OCI-LY7 (cell line): ENCODE measurements at regions not wholly inside any gene's neighbourhood (a gene's known extent, or its start where the extent isn't known, plus 50 kb on each side); places are given as distances from the start of the nearest gene placed in this dataset.

Source experiments
- BruUV-seq: library from RNA; stranded (reverse); fragments of 400-500 nt; replicated peaks from 2 replicates; lab custom pipeline; 2021; lab: Mats Ljungman, UMichigan
- CTCF ChIA-PET: fragments of 300-600 bp; sonication (Branson Sonifier 250); formaldehyde crosslinking; loops from one replicate; lab custom pipeline; 2022; ENCODE audit warnings: antibody characterized with exemption; ENCODE audit not compliant: unreplicated experiment; lab: Charles Lee
- POLR2A ChIA-PET: fragments of 300-600 bp; sonication (Branson Sonifier 250); formaldehyde crosslinking; loops from one replicate; lab custom pipeline; 2022; ENCODE audit warnings: antibody characterized with exemption; lab: Charles Lee
- DNase-seq: peaks from one replicate; pipeline ENCODE4 v3.0.0-alpha.2; 2015; ENCODE audit warnings: low spot score
- H2AFZ ChIP-seq: fragments of 200-600 bp; sonication (generic), shearing (Covaris generic); 2 replicates; pipeline ENCODE4 v1.6.1; 2014; ENCODE audit warnings: mild to moderate bottlenecking, antibody characterized with exemption, low read length, moderate library complexity
- H3K27ac ChIP-seq: fragments of 200-600 bp; sonication (generic); 2 replicates; pipeline ENCODE4 v1.5.1; 2014; ENCODE audit warnings: mixed run types, low read depth, mild to moderate bottlenecking, moderate library complexity, low read length, inconsistent platforms; ENCODE audit not compliant: poor library complexity, severe bottlenecking
- H3K36me3 ChIP-seq: fragments of 200-600 bp; sonication (generic); 2 replicates; pipeline ENCODE4 v1.6.1; 2014; ENCODE audit warnings: mild to moderate bottlenecking, antibody characterized with exemption, low read length, moderate library complexity, mixed read lengths; ENCODE audit not compliant: insufficient read depth
- H3K4me1 ChIP-seq: fragments of 200-600 bp; sonication (generic); 2 replicates; pipeline ENCODE4 v1.5.1; 2014; ENCODE audit warnings: mild to moderate bottlenecking, low read length; ENCODE audit not compliant: insufficient read depth, poor library complexity, severe bottlenecking
- H3K4me2 ChIP-seq: fragments of 200-600 bp; sonication (generic); 2 replicates; pipeline ENCODE4 v1.6.1; 2014; ENCODE audit warnings: mild to moderate bottlenecking, low read length
- H3K4me3 ChIP-seq: fragments of 200-600 bp; sonication (generic); 2 replicates; pipeline ENCODE4 v1.5.1; 2014; ENCODE audit warnings: mild to moderate bottlenecking, low read depth, low read length; ENCODE audit not compliant: poor library complexity, severe bottlenecking
- H3K79me2 ChIP-seq: fragments of 200-600 bp; sonication (generic); 2 replicates; pipeline ENCODE4 v1.6.1; 2016; ENCODE audit warnings: low read depth, mild to moderate bottlenecking, low read length, moderate library complexity, mixed read lengths; ENCODE audit not compliant: insufficient read depth
- H3K9me2 ChIP-seq: fragments of 200-600 bp; sonication (generic); 2 replicates; pipeline ENCODE4 v1.6.1; 2016; ENCODE audit warnings: mild to moderate bottlenecking, low read length, mixed read lengths; ENCODE audit not compliant: insufficient read depth
- H3K9me3 ChIP-seq: fragments of 200-600 bp; sonication (generic); 2 replicates; pipeline ENCODE4 v1.6.1; 2014; ENCODE audit warnings: mild to moderate bottlenecking, mixed run types, low read length, mixed read lengths
- H4K20me1 ChIP-seq: fragments of 200-600 bp; sonication (generic); 2 replicates; pipeline ENCODE4 v1.6.1; 2014; ENCODE audit warnings: mild to moderate bottlenecking, antibody characterized with exemption, low read length, moderate library complexity, mixed read lengths; ENCODE audit not compliant: insufficient read depth
- EZH2phosphoT487 ChIP-seq: fragments of 200-600 bp; sonication (generic); IDR thresholded peaks from 2 replicates; pipeline ENCODE4 v1.6.1; 2018; ENCODE audit warnings: low read depth, borderline replicate concordance, mild to moderate bottlenecking, mixed run types, antibody characterized with exemption, low read length, moderate library complexity, mixed read lengths
- intact Hi-C: fragments of 100-400 bp; cut with micrococcal nuclease; formaldehyde crosslinking; loops from one replicate; pipeline ENCODE4 v1.10.0; 2022; ENCODE audit not compliant: unreplicated experiment
- TF ChIP-seq, protein P1 (sequence below): fragments of 200-600 bp; sonication (generic); conservative IDR thresholded peaks from 2 replicates; pipeline ENCODE4 v1.5.1; 2014; ENCODE audit warnings: mild to moderate bottlenecking, antibody characterized with exemption, low read length, moderate library complexity, mixed read lengths

DNA sequence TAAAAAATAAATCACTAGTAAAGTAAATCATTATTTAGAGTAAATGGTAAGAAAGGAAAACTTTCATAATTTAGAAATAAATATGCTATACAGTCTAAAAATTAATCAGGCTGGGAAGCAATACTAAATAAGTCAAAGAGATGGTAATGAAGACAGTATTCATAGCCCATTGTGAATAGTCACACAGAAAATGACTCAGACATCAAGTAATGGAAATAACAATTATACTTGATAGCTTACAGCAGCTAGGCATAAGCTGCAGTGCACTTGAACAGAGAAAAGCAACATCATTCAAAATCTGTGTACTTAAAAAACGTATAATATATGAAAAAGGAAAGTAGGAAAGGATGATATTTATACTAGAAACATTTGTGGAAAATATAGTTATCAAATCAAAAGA lies 642.5 kb upstream of the GNPDA2 start:
- Histone ChIP-seq H3K27ac (no peak overlapping the region), H3K36me3 (no peaks in the 10 kb centered on the region), H3K4me2 (no peak overlapping the region), H3K4me3 (no peak overlapping the region), H3K9me3 (no peaks in the 10 kb centered on the region), H3K4me1 (no peaks in the 10 kb centered on the region), H4K20me1 (no peaks in the 10 kb centered on the region), H3K9me2 (no peaks in the 10 kb centered on the region), H3K79me2 (no peaks in the 10 kb centered on the region), H2AFZ (no peak overlapping the region)
- ChIA-PET POLR2A (no interaction called here), CTCF (no interaction called here)
- DNase-seq, result no peak
- no peak for TF ChIP-seq EZH2phosphoT487
- TF ChIP-seq, protein P1, sequence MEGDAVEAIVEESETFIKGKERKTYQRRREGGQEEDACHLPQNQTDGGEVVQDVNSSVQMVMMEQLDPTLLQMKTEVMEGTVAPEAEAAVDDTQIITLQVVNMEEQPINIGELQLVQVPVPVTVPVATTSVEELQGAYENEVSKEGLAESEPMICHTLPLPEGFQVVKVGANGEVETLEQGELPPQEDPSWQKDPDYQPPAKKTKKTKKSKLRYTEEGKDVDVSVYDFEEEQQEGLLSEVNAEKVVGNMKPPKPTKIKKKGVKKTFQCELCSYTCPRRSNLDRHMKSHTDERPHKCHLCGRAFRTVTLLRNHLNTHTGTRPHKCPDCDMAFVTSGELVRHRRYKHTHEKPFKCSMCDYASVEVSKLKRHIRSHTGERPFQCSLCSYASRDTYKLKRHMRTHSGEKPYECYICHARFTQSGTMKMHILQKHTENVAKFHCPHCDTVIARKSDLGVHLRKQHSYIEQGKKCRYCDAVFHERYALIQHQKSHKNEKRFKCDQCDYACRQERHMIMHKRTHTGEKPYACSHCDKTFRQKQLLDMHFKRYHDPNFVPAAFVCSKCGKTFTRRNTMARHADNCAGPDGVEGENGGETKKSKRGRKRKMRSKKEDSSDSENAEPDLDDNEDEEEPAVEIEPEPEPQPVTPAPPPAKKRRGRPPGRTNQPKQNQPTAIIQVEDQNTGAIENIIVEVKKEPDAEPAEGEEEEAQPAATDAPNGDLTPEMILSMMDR, result no peak
- intact Hi-C loops, result no loop called here
- BruUV-seq, result no TSS peak

DNA sequence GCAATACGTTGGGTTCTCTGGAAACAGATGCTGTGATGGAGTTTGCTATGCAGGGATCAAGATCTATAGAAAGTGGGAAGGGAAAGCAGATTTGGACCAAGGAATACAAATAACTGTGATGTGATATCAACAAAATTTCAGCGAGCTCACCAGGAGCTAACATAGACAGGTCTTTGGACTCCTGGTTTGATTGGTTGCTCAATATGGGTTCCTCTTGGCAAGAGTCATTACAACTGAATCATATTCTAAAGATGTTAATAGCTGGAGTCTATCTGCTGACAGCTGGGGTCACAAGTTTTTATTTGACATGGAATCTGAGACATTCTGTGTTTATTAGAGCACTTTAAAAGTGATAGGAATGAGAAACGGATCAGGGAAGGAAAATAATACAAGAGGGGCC lies 637.6 kb upstream of the GNPDA2 start:
- Histone ChIP-seq H3K4me3 (no peak overlapping the region), H3K9me2 (no peaks in the 10 kb centered on the region), H3K4me1 (no peaks in the 10 kb centered on the region), H3K9me3 (no peaks in the 10 kb centered on the region), H4K20me1 (no peaks in the 10 kb centered on the region), H3K4me2 (no peak overlapping the region), H3K79me2 (no peaks in the 10 kb centered on the region), H2AFZ (no peak overlapping the region), H3K36me3 (no peaks in the 10 kb centered on the region), H3K27ac (no peak overlapping the region)
- CTCF ChIA-PET, result no interaction called here
- DNase-seq, result no peak
- POLR2A ChIA-PET, result no interaction called here
- TF ChIP-seq, protein P1, result no peak
- TF ChIP-seq EZH2phosphoT487, result no peak
- BruUV-seq, result no TSS peak
- intact Hi-C loops, result no loop called here

DNA sequence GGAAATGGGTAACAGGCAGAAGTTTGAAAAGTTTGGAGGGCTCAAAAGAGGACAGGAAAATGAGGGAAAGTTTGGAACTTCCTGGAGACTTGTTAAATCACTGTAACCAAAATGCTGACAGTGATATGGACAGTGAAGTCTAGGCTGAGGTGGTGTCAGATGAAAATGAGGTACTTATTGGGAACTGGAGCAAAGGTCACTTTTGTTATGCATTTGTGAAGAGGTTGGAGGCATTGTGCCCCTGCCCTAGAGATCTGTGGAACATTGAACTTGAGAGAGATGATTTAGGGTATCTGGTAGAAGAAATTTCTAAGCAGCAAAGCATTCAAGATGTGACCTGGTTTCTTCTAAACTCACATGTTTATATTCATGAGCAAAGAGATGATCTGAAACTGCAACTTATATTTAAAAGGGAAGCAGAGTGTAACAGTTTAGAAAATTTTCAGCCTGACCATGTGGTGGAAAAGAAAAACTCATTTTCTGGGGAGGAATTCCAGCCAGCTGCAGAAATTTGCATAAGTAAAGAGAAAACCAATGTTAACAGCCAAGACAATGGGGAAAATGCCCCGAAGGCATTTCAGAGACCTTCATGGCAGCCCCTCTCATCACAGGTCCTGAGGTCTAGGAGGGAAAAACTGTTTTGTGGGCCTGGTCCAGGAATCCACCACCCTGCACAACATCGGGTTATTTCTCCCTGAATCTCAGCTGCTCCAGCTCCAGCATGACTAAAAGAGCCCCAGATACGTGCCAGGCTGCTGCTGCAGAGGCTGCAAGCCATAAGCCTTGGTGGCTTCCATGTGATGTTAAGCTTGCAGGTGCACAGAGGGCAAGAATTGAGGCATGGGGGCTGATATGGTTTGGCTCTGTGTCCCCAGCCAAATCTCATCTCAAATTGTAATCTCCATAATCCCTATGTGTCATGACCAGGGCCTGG lies 632.5 kb upstream of the GNPDA2 start:
- intact Hi-C loops, result no loop called here
- no peaks in the 10 kb centered on the region for H3K36me3 ChIP-seq
- no peak overlapping the region for H3K27ac ChIP-seq
- no peak overlapping the region for H2AFZ ChIP-seq
- CTCF ChIA-PET, result no interaction called here
- H3K4me2 ChIP-seq, result no peak overlapping the region
- no peak for DNase-seq
- TF ChIP-seq, protein P1, result no peak
- TF ChIP-seq EZH2phosphoT487, result no peak
- H3K4me1 ChIP-seq, result no peaks in the 10 kb centered on the region
- H3K79me2 ChIP-seq, result no peaks in the 10 kb centered on the region
- H3K9me3 ChIP-seq, result no peaks in the 10 kb centered on the region
- POLR2A ChIA-PET, result no interaction called here
- BruUV-seq, result no TSS peak
- no peaks in the 10 kb centered on the region for H4K20me1 ChIP-seq
- no peak overlapping the region for H3K4me3 ChIP-seq
- H3K9me2 ChIP-seq, result no peaks in the 10 kb centered on the region
